ENCODE measurements at regions not wholly inside any gene's neighbourhood (a gene's known extent, or its start where the extent isn't known, plus 50 kb on each side); places are given as distances from the start of the nearest gene placed in this dataset.

DNA sequence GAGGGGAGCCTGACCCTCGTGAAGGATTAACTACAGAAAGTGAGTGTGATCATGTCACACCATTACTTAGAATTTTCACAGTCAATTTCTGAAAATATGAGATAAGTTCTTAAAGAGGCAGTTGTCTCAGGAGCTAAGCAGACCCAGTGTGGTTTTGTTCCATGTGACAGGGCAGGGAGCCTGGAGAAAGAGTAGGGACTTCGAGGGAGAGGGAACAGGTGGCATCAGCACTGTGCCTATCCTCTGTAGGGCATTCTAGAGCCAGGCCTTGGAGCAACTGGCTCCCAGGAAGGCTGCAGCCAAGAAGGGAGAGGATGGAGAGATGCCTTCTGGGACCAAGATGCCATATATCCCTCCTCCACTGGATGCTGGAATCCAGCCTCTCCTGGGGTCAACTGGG, 183.0 kb downstream of the TSHZ3 start:
- intact Hi-C loops (cut with micrococcal nuclease) = no loop called here
- DNase-seq (no peak), ATAC-seq (no peak)

DNA sequence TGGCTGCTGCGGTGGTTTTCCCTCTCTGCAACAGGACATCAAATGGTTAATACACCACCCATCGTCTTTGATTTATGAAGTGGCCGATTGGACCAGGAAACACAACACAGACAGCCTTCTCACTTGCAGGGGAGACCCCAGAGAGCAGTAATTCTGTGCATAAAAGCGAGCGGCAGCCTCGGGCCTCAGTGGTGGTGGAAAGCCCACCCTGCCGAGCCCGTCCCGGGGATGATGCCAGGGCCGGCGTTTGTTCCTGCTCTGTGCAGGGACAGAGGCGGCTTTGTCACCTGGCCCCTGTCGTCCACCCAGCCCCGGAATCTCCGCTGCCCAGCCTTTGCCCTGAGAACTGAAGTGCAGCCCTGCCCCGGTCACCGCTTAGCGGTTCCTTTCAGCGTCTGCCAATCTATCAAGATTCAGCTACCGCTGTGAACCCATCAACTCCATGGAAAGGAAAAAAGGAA, 184.4 kb downstream of the TSHZ3 start:
- intact Hi-C loops (cut with micrococcal nuclease) = no loop called here
- DNase-seq (no peak), ATAC-seq (no peak)

DNA sequence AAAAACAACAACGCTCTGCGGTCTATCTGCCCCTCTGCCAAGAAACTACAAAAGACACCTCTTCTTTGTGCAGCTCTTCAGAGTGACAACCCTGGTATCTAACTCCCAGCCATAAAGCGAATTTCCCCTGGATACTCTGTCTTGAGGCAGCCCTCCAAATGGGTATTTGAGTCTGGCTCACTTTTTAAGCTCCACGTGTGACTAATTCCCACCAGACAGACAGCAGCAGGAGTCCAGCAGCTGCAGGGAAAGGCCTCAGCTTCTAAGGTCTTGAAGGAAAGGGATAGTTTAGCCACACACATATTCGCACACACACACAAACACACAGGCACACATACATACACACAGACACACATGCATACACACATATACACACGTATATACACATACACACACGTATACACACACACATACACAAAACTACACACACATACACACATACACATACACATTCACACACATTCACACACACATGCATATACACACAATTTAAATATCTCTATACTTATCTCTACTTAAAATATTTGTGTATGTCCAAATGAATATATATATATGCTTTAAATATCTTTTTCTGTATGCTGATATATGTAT, 188.8 kb downstream of the TSHZ3 start:
- ATAC-seq = no peak
- intact Hi-C loops (cut with micrococcal nuclease) = no loop called here
- DNase-seq = no peak

DNA sequence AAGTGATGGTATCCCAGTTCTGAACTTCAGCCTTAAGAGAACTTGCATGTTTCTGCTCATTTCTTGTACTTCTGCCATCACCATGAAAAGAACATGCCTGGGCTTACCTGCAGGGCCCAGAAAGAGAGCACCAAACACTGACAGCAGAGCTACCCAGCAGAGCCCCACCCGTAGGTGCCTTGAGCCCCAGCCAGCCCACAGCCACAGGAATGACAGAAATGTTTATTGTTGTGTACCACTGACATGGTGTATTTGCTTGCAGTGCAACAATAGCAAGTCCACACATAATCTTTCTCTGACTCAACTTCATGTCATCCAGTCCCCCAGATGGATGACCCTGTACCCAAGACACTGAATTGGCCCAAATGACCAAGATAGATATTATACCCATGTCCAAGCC, 195.2 kb downstream of the TSHZ3 start:
- intact Hi-C loops (cut with micrococcal nuclease) = no loop called here
- ATAC-seq (no peak), DNase-seq (no peak)

- DNase-seq (no peak), ATAC-seq (no peak)
- intact Hi-C loops (cut with micrococcal nuclease) = no loop called here
These were observed 196.3 kb downstream of the TSHZ3 start for GRCh38 chr19:31152906-31153305.

DNA sequence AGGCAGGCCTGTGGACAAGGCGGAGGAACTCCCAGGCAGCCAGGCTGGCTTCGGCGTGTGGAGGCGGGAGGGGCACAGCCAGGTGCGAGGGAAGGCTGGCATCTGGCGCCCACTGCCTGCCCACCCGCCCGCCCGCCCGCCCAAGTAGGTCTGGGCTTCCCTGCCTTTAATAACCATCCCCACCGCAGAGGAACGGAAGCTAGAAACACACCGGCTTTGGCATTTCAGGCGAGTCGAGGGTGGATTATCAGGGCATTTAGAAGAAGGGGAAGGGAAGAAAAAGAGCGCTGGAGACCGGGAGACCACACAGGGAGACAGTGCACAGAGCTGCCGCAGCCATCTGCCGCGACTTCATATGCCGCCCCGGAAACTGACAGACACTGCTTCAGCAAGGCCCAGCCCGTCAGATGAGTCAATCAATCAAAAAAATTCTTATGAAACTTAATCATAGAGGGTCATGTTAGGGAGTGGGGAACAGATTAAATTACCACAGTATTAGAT, 199.7 kb downstream of the TSHZ3 start:
- DNase-seq = no peak
- intact Hi-C loops (cut with micrococcal nuclease) = no loop called here
- no peak for ATAC-seq

DNA sequence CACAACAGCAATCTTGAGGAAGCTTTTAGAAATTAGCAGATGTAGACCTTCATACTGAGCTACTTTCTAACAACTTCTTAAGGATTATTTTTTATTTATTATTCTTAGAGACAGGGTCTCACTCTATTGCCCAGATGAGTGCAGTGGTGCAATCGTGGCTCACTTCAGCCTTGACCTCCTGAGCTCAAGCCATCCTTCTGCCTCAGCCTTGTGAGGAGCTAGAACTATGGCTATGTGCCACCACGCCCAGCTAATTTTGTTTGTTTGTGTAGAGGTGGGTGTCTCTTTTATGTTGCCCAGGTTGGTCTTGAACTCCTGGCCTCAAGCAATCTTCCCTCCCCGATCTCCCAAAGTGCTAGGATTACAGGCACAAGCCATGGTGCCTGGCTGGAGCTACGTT, 200.6 kb downstream of the TSHZ3 start:
- DNase-seq = no peak
- intact Hi-C loops (cut with micrococcal nuclease) = no loop called here
- ATAC-seq = no peak

GRCh38 chr19:31147234-31147633, 202.0 kb downstream of the TSHZ3 start:
- ATAC-seq (no peak), DNase-seq (no peak)
- intact Hi-C loops (cut with micrococcal nuclease) = no loop called here

GRCh38 chr19:31146546-31147183, 202.6 kb downstream of the TSHZ3 start:
- intact Hi-C loops (cut with micrococcal nuclease) = no loop called here
- ATAC-seq = no peak
- DNase-seq = no peak

DNA sequence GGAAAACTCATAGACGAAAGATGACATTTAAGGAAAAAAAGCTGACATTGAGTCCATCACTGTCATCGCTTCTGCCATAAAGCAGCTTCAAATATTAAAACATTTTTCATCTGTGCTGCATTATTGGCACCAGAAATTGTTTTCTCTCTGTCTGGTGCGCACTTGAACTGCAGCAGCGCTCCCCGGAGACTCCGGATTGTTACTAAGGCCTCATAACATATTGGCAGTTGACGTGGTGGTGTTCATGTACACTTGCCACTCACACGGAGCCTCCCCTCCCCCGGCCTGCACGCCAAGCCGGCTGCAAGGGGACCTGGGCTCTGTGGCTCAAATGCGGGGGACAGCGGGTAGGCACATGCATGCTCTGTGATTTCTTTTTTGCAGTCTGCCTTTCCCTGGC, 203.2 kb downstream of the TSHZ3 start:
- intact Hi-C loops (cut with micrococcal nuclease) = no loop called here
- no peak for DNase-seq
- ATAC-seq = no peak

DNA sequence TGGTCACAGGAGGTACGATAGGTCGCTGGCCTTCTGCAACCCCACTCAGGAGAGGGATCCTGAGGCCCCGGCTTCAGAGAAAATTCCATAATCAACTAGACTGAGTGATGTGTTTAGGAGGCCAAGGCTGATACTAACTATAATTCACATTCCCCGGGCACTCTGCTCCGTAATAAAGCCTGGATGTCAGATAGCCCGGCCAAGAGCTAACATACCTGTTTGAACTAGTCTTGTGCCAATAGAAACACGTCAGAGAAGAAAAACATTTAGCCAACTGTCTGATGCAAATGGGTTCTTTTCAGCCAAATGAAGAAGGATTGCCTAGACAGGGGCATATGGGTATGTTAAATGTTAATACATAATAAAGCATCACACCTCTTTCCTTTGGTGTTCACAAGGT, 204.2 kb downstream of the TSHZ3 start:
- intact Hi-C loops (cut with micrococcal nuclease) = no loop called here
- ATAC-seq (no peak), DNase-seq (no peak)

DNA sequence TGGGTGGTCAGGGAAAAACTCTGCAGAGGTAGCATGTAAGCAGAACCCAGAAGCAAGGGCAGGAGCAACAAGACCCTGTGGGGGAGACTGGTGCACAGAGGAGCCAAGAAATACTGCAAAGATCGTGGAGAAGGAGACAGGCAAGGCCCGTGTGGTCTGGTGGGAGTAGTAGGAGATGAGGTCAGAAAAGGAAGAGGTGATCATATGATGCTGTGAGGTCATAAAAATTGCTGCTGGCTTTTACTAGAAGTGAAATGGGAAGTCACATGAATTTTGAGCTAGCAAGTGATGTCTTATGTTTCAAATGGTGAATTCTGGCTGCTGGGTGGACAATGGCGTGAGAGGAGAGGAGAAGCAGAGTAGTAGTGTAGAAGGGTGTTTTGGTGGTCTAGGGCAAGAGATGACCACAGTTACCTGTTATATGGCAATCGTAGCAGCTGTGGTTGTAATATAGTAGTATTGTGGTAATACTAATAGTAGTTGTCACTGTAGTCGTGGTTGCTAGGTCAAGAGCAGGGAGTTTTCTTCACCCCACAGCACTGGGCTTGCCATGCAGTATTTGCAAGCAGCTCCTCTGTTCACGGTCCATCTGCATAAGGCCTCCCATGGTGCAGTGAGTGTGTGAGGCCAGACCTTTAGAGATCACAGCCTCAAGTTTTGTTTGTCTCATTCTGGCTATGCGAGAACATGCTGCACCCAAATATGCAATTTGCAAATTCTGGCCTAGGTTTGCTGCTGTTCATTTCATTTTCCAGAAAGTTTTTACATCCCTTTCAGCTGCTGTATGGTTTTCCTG, 205.0 kb downstream of the TSHZ3 start:
- intact Hi-C loops (cut with micrococcal nuclease) = no loop called here
- ATAC-seq (no peak), DNase-seq (no peak)

DNA sequence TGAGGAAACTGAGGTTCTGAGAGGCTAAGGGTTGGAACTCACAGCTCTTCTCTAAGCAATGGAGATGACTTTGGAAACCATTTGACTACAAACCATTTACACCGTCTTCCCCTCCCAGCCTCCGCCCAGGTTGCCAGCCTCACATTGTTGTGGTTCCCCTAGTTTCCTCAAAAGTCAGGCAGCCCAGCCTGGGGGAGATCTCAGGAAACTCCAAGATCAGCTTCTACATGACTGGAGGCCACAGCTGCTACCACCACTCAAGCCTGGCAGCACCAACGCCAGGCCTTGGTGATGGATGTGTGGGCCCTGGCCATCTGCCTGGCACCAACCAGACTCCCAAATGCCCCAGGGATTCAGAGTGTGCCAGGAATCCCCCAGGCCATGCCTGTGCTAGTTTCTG, 207.9 kb downstream of the TSHZ3 start:
- DNase-seq (no peak), ATAC-seq (no peak)
- intact Hi-C loops (cut with micrococcal nuclease) = no loop called here

- DNase-seq (no peak), ATAC-seq (no peak)
- intact Hi-C loops (cut with micrococcal nuclease) = no loop called here
These were observed 208.5 kb downstream of the TSHZ3 start for GRCh38 chr19:31140717-31141116.

DNA sequence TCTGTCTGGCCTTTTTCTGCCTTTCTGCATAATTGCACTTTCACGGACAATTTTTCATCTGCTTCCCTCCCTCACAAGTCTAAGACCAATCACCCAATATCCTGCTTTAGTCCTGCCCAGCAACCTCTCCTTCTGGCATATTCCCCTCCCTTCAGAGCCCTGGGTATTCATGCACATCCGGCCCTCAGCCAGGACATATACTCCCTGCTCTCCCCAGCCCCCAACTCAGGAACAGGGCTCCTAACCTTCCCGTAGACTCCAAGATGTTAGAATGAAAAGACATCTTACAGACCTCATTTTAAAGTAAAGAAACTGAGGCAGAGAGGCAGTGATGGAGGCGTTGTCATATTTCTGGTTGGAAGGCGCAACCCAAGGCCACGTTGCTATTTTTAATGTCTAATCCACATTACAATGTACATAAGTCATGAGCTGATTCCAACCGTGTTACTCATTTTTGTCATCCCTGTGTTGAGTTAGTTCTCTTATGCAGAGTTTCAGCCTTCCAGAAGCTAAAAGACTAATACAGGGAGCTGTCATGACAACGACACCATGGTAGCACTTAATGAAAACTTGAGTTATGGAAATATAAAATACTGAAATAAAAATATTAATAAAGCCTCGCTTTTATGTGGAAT, 209.2 kb downstream of the TSHZ3 start:
- intact Hi-C loops (cut with micrococcal nuclease) = no loop called here
- ATAC-seq (no peak), DNase-seq (no peak)

- DNase-seq (no peak), ATAC-seq (no peak)
- intact Hi-C loops (cut with micrococcal nuclease) = no loop called here
These were observed 211.2 kb downstream of the TSHZ3 start for GRCh38 chr19:31138077-31138476.

DNA sequence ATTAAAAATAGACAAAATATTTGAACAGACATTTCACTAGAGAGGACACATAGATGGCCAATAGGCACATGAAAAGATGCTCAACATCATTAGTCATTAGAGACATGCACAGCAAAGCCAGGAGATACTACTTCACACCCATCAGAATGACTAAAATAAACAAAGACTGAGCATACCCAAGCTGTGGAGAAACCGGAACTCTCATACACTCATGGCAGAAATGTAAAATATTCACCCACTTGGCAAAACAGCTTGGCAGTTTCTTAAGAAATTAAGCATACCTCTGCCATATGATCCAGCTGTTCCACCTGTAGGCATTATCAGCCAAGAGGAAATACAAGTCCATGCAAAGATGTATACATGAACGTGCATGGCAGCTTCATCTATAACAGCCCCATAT, 213.4 kb downstream of the TSHZ3 start:
- intact Hi-C loops (cut with micrococcal nuclease) = no loop called here
- DNase-seq (no peak), ATAC-seq (no peak)

DNA sequence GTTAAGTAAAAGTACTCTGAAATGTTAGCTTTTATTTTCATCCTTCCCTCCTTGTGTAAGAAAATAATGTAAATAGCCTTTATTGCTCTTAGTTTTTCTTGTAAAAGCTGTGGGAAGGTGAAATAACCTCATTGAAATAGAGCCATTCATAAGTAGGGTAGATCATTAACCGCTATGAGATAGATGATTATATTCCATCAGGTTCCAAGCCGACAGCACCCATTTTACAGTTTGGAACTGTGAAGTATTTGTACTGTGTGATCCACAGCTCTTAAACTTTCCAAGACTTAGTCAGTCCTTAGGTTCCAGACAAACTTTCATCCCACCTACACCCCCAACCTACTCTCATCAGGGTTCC, 216.5 kb downstream of the TSHZ3 start:
- DNase-seq (no peak), ATAC-seq (no peak)
- intact Hi-C loops (cut with micrococcal nuclease) = no loop called here

DNA sequence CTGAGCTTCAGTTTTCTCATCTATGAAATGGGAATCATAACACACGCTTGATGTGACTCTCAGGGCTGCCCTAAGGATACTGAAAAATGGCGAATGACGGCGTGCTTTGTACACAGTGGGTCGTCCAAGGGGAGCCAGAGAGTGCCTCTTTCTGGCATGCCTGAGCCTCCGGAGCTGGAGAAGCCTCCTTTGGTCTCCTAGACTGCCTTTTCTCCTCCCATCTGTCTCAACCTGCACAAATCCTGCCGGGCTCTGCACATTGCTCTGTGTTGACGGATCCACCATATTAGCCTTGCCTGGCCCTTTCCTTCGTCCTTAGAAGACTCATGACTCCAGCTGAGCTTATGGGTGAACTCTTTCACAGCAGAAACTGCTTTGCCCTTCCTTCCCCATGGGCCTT, 220.9 kb downstream of the TSHZ3 start:
- ATAC-seq (no peak), DNase-seq (no peak)
- intact Hi-C loops (cut with micrococcal nuclease) = no loop called here

Data from left ventricle myocardium superior (tissue), 1 donor.